NCI-H526 (cell line): ENCODE measurements at regions not wholly inside any gene's neighbourhood (a gene's known extent, or its start where the extent isn't known, plus 50 kb on each side); places are given as distances from the start of the nearest gene placed in this dataset.
A peak's percentile ranks its signal among the peaks of the same experiment; 100 is the strongest.

ENCODE experiments used
- DNase-seq, 2 experiments: peaks; one replicate each; lab custom pipeline; 2025; lab: John Stamatoyannopoulos, UW

- DNase-seq = no peak
Observed at GRCh38 chrX:10747975-10748374, 127.6 kb upstream of the MID1 start.

DNA sequence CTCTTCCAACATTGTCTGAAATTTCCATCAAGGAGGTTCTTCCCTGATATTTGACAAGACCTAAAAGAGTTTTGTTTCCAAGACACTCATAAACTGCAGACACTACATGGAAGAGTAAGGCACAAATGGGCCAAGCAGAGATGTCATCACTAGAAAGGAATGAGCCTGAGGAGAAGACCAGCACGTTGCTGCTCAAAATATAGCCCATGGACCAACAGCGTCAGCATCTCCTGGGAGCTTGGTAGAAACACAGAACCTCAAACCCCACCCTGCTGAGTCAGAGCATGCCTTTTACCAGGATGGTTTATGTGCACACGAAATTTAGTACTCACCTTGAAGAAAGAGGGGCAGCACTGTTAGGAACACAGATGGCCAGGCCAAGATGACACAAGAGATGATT lies 128.7 kb upstream of the MID1 start:
- DNase-seq = no peak

DNA sequence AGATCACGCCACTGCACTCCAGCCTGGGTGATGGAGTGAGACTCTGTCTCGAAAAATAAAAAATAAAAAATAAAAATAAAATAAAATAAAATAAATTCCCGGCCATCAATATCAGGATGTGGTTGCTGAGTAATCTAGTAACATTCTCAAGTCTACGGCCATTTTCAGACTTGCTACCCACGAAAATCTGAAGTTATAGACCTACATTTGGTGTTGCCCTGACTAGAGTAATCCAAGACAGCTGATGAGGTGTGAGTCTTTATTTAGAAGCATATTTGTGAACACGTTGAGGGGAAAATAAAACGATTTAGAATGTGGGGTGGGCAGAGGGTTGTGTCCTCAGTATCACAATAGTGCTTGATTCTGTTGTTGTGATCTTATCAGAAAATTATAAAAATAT lies 130.2 kb upstream of the MID1 start:
- no peak for DNase-seq

DNA sequence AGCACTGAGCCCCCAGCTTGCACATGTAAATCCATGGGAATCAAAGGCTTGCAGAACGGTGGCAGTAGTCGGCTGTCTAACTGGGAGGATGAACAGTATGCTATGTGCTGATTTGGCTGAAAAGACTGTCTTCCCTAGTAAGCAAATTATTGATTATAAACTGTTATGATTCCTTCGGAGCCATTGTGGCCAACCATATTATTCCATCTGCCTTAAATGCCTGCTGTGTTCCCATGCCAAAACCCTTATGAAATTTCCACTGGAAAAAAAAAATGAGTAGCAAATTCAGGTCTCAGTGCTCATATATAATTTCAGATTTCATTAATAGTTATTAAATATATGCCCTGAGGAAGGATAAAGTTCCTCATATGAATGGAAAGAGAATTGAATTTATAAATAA lies 132.7 kb upstream of the MID1 start:
- no peak for DNase-seq

GRCh38 chrX:10754445-10754844 lies 134.1 kb upstream of the MID1 start:
- DNase-seq = no peak

DNA sequence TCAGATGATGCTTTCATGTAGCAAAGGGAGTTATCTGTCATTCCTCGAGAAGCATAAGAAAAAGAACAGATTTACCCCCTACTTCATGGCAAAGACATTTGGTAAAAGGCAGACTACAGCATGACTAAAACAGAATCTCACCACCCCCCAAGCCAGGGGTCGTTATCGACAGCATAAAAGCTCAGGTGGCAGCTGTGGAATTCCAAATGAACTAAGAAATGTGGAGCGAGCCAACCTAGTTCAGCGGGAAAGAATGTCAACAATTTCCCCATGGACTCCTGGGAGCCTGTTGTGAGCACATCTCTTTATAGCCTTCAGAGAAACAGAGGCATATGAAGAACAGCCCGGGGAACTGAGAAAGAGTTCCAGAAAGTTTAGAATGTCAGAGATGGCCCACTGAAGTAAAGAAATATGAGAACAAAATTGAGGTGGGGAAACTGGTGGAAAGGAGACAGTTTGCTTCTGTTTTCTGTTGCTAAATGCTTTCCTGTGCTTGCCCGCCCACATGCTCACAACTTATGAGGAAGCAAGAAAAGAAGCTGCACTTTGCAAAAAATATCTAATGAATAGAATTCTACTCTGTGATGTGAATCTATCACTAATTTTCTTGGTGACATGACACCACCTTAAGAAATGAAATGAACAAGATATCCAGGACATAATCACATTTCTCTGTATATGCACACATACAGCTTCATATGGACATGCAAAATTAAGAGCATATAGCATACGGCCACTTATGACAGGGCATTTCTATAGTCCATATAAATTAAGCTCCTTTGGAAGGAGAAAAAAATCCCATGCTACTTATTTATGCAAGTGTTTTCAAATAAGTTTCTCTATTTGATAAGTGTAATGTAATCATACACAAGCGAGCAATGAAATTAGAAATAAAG lies 135.3 kb upstream of the MID1 start:
- DNase-seq = no peak

DNA sequence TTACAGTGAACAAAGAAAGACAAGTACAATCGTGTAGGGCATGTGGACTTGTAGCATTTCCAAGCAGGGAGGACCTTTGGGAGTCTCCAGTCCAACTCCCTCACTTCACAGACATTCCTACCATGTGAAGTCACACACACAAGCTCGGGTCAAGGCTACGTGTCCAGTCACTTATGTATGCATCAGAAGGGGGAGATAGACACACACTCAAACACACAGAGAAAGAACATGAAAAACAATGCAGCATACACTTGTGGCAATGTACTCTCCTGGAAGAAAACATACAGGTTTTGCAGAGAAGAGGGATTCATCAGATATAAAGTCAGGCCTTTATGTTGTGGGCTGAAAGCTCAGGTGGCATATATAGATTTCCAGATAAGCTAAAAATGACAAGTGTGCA lies 136.1 kb upstream of the MID1 start:
- DNase-seq = no peak

GRCh38 chrX:10759141-10759799 lies 138.9 kb upstream of the MID1 start:
- no peak for DNase-seq

- no peak for DNase-seq
Observed at GRCh38 chrX:10761447-10761846, 141.1 kb upstream of the MID1 start.

DNA sequence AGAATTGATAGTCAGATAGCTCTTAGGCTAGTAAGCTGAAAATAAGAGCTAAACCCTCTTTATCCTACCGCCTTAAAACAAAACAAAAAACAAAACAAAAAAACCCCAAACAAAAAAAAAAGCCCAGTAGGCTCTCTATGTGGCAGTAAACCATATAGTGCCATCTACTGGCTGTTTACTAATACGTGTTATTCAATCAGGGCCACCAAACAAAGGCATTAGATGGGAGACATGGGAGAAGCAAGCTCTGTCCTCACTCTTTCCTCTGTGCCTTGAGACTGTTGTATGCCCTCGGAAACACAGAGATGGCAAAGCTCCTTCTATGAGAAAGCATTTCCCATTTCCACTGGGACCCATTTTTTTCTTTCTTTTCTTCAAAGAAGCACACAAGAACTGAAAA lies 148.8 kb upstream of the MID1 start:
- DNase-seq = peak; percentile 54 to 77

GRCh38 chrX:10769696-10770619 lies 149.6 kb upstream of the MID1 start:
- DNase-seq = peak; percentile 47 to 61

DNA sequence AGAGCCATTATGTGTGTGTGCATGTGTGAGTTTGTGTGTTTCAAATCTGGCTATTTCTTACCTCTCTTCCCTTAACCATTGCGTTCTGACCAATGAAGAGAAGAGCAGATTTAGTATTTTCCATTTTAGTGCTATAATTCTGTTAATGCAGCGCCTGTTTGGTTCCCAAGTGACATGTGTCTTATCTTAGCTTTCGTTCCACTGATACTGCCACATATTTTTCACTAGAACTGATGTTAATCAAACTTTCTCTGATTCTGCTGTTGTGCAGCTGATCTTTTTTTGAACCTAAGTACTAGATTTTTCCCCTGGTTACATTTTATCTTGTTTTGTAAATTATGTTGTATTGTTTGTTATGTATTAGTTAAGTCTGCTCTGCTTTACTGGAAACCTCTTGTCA lies 152.9 kb upstream of the MID1 start:
- DNase-seq = no peak

DNA sequence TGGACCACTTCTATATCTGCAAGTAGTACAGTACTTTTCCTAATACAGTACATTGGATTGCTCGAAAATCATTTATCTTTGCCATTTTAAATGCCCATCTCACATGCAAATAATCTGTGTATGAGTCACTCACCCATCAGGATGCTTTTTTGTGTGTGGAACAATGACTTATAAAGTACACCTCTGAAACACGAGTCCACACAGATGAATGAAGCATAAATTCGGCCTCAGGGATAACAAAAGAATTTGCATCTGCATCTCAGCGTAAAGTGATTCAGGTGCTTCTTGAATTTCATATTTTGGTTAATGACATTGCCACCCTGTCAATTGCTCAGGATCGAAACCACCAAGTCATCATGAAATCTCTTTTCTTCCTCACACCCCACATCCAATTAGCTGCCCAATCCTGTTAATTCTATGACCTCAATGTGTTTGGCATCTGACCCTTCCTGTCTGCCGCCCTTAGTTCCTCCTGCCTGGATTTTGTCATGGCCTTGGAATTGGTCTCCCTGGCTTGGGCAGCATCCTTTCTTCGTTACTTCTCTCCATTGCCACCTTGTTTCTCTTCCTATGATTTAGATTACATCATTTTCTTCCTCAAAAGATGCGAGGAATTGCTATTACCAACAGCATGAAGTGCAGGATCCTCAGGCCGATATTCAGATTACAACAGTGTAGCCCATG lies 161.6 kb upstream of the MID1 start:
- peak; percentile 60 to 68 for DNase-seq

DNA sequence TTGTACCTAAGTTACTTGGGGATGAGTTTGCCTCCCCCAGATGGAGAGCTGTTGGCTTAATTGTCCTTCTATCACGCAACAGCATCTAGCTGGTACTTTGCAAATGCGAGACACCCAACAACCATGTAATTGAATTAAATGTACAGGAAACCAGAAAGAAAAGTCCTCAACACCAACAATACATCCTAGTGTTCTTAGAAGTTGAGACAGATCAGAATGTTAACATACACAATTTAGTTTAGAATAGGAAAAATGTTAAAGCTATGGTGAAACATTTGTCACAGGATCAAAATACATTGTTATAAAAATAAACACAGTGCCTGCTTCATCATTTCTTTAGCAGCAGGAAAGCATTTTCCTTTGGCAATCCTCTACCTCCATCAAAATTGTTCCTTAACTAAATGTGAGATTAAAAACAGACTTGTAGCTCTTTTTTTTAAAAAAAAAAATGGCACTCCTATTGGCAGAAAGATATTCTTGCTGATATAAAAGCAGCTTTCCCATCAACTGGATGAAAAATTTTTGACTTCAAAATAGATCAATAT lies 163.1 kb upstream of the MID1 start:
- no peak for DNase-seq

- DNase-seq = no peak
Observed at GRCh38 chrX:10787264-10787663, 166.9 kb upstream of the MID1 start.

DNA sequence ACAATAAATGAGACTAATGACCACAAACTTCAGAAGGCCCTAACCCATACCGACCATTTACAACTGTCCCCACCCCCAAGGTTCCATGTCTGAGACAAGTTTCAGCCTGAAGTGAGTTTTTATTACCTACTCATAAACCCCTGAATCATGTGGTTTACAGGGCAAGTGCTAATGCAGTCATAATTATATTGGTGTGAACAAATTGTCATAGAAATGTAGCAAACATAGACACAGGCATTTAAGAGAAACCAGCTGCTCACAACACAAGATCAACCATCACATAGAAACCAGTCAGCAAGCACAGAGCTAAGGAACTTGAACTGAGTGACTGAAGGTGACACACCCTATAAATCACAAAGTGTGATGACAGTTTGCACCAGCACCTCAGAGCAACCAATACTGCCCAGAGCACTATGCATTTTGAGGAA lies 173.8 kb upstream of the MID1 start:
- DNase-seq = no peak

GRCh38 chrX:10795721-10796120 lies 175.3 kb upstream of the MID1 start:
- DNase-seq = no peak

DNA sequence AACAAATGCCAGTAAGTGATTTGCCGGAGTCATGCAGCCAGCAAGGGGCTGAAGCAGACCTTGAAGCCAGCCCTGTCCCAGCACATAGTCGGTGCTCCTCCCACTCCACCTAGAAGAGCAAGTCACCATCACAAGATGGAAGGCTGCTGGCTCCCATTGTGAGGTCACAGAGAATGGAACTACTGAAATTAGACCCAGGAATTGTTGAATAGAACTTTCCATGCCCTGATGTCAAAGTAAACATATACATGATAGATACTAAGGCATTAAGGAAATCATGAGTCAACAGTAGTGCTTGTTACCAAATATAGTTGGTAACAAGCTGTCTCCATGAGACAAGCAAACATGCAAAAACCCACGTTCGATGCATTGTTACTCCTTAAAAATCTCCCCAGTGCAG lies 177.1 kb upstream of the MID1 start:
- no peak for DNase-seq

DNA sequence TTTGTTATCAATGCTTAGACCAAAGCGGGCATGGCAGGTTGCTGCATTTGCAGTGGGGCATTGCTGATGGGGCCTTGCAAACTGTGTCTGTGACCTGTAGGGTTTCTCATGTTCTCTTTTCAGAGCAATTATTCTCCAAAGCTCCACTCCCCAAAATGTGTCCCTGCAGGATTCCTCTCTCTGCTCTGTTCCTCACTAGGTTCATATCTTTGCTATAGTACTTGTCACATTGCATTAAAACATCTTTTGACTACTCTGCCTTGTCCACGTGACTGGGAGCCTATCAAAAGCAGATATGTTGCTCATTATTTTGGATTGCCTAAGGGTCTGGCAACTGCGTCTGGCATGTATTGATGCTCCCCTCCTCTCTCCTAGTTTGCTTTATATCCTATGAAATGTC lies 177.7 kb upstream of the MID1 start:
- no peak for DNase-seq

DNA sequence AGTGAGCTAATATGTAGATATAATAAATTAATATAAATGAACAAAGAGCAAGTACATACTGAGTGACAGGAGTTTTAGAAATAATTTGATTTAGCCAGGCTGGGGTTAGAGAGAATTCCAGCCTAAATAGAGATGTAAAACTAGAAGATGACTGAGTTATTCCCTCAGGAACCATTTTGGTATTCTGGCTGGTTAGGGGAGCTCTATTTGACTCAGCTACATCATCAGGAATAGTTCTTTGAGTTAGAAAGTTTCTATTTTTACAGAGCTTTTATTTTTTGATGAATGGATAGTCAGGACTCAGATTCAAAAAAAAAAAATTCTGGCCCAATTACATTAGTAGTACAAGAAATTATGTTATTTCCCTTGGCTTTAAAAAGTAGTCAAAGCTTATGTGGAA lies 180.4 kb upstream of the MID1 start:
- DNase-seq = no peak

GRCh38 chrX:10811111-10811510 lies 190.7 kb upstream of the MID1 start:
- DNase-seq = no peak

DNA sequence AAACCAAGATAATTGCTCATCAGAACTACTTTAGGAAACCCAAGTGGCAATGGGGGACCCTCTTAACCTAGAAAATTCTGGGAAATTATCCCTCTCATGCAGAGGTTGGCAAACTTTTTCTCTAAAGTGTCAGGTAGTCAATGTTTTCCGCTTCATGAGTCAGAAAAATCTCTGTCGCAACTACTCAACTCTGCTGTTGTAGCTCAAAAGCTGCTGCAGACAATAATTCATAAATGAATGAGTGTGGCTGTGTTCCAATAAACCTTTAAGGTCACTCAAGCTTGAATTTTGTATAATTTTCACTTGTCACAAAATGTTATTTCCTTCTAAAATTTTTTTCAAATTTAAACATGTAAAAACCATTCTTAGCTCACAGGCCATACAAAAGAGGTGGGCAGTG lies 193.4 kb upstream of the MID1 start:
- no peak for DNase-seq
